Activated T-helper 2 cell treated with anti-CD3 and anti-CD28 coated beads, Interferon-gamma antibody, Interleukin-2, Interleukin-4, amounts not matched to agents 10 μg/mL and 5 μg/mL and 100 μg/mL, durations not matched to agents 14 hours and 24 hours and 36 hours (primary cell): ENCODE measurements at regions not wholly inside any gene's neighbourhood (a gene's known extent, or its start where the extent isn't known, plus 50 kb on each side); places are given as distances from the start of the nearest gene placed in this dataset.
"Not testable (repeated sequence)": the region's sequence is repeated elsewhere in the genome, so short reads cannot be mapped to it uniquely, and the experiment has no call there.

Experiments used
- DNase-seq: peaks from one replicate; pipeline ENCODE4 v3.0.0; 2021; ENCODE audit warnings: low spot score
- H3K27ac Mint-ChIP-seq: one replicate; pipeline ENCODE4 v1.8.0; 2021; ENCODE audit warnings: mixed read lengths
- H3K27me3 Mint-ChIP-seq: one replicate; pipeline ENCODE4 v1.8.0; 2021; ENCODE audit warnings: low read depth, mixed read lengths
- H3K36me3 Mint-ChIP-seq: one replicate; pipeline ENCODE4 v1.8.0; 2021; ENCODE audit warnings: low read depth, mixed read lengths
- H3K4me1 Mint-ChIP-seq: one replicate; pipeline ENCODE4 v1.8.0; 2021; ENCODE audit warnings: low read depth, mixed read lengths
- H3K4me3 Mint-ChIP-seq: one replicate; pipeline ENCODE4 v1.8.0; 2021; ENCODE audit warnings: low read depth, mild to moderate bottlenecking, moderate library complexity, mixed read lengths
- H3K9me3 Mint-ChIP-seq: one replicate; pipeline ENCODE4 v1.8.0; 2021; ENCODE audit warnings: mixed read lengths
- intact Hi-C: fragments of 100-400 bp; cut with micrococcal nuclease; formaldehyde crosslinking; loops from one replicate; pipeline ENCODE4 v1.15.1; 2023

DNA sequence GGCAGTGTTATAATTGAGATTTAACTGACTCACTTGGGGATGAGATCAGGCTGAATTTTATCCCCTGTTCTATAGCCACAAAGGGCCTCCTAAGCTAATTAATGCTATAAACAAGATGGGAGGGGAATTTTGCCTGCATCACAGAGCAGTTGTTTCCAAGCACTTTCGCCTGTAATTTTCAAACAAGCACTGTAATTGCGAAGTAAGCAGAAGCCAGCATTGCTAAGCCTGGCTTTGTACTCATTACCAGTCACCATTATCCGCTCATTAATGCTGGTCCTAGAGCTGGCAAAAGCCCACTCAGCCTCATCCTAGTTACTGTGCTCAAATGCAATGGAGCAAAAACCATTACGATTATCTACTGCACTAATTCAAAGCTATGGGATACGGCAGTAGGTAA lies 356.6 kb upstream of the UBE2E2 start:
- intact Hi-C loops, result no loop called here
- no peaks in the 10 kb centered on the region for H3K4me1 Mint-ChIP-seq
- H3K36me3 Mint-ChIP-seq, result no peaks in the 10 kb centered on the region
- peaks cover 5% of the 10 kb centered on the region for H3K9me3 Mint-ChIP-seq
- no peaks in the 10 kb centered on the region for H3K27me3 Mint-ChIP-seq
- no peak overlapping the region for H3K4me3 Mint-ChIP-seq
- DNase-seq, result no peak
- H3K27ac Mint-ChIP-seq, result no peak overlapping the region

- H3K27ac Mint-ChIP-seq, DNase-seq, H3K27me3 Mint-ChIP-seq, H3K4me1 Mint-ChIP-seq, H3K4me3 Mint-ChIP-seq, H3K36me3 Mint-ChIP-seq, intact Hi-C loops, H3K9me3 Mint-ChIP-seq: not testable (repeated sequence)
These were observed 353.5 kb upstream of the UBE2E2 start for GRCh38 chr3:22849583-22849982.

GRCh38 chr3:22856811-22857210 lies 346.3 kb upstream of the UBE2E2 start:
- Mint-ChIP-seq H3K4me1 (no peaks in the 10 kb centered on the region), H3K4me3 (no peak overlapping the region), H3K9me3 (peaks cover 3% of the 10 kb centered on the region), H3K27ac (no peak overlapping the region), H3K27me3 (no peaks in the 10 kb centered on the region), H3K36me3 (no peaks in the 10 kb centered on the region)
- DNase-seq, result no peak
- intact Hi-C loops, result no loop called here

DNA sequence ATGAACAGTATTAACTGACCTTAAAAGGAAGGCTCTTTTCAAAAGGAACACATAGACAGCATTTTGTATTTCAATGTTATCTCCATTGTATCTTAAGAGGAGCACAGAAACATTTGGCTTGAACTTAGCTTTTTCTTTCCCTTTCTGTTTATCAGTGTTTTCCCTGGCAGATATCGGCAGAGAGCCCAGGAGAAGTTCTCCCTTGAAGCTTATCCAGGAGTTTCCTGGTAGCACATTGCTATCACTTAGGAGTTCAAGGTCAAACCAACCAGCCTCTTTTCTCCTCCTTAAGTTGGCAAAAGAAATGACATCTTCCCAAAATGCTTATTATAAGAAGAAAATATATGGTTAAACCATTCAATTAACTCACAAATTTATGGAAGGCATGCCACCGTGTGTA lies 344.6 kb upstream of the UBE2E2 start:
- no peak overlapping the region for H3K4me3 Mint-ChIP-seq
- peaks cover 3% of the 10 kb centered on the region for H3K9me3 Mint-ChIP-seq
- no peaks in the 10 kb centered on the region for H3K27me3 Mint-ChIP-seq
- DNase-seq, result no peak
- H3K27ac Mint-ChIP-seq, result no peak overlapping the region
- no peaks in the 10 kb centered on the region for H3K4me1 Mint-ChIP-seq
- intact Hi-C loops, result no loop called here
- H3K36me3 Mint-ChIP-seq, result no peaks in the 10 kb centered on the region

DNA sequence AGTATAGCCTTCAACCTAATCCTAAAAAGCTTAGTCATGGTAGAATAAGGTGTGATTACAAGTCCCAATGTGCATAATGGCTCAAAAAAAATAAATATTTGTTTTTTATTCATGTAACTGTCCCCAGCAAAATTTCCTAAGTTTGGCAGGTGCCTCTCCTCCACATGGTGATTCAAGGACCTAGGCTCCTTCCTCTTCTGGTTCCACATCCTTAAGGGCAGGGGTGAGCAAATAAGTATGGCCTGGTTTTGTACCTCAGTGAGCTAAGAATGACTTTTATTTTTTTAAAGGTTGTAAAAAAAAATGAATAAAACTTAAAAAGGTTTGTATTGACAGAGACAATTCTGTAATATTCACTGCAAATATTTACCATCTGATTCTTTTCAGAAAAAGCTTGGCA lies 343.5 kb upstream of the UBE2E2 start:
- Mint-ChIP-seq H3K4me1 (no peaks in the 10 kb centered on the region), H3K9me3 (peaks cover 3% of the 10 kb centered on the region), H3K36me3 (no peaks in the 10 kb centered on the region), H3K4me3 (no peak overlapping the region), H3K27me3 (no peaks in the 10 kb centered on the region), H3K27ac (no peak overlapping the region)
- no peak for DNase-seq
- intact Hi-C loops, result no loop called here

GRCh38 chr3:22861426-22861825 lies 341.7 kb upstream of the UBE2E2 start:
- no peak overlapping the region for H3K4me3 Mint-ChIP-seq
- H3K4me1 Mint-ChIP-seq, result no peaks in the 10 kb centered on the region
- H3K36me3 Mint-ChIP-seq, result no peaks in the 10 kb centered on the region
- intact Hi-C loops, result no loop called here
- no peak overlapping the region for H3K27ac Mint-ChIP-seq
- no peaks in the 10 kb centered on the region for H3K27me3 Mint-ChIP-seq
- H3K9me3 Mint-ChIP-seq, result peaks cover 3% of the 10 kb centered on the region
- DNase-seq, result no peak

DNA sequence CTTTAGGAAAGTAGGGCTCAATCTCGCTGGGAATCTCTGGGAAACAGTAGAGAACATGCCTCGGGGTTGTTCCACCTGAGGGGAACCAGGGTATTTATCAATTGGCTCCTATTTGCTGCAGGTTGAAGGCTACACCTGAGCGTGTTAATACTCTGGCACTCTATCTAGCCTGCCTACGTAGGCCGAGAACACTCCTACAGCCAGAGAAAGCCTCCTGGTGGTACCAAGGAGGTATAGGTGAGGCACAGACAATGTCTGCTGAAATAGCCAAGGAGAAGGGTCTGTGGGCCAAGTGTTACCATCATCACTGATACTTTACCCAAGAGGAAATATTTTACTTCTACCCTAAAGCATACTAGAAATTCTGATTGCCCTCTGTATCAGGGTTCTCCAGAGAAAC lies 341.0 kb upstream of the UBE2E2 start:
- intact Hi-C loops, result no loop called here
- Mint-ChIP-seq H3K36me3 (no peaks in the 10 kb centered on the region), H3K27ac (no peak overlapping the region), H3K27me3 (no peaks in the 10 kb centered on the region), H3K9me3 (no peaks in the 10 kb centered on the region), H3K4me1 (no peaks in the 10 kb centered on the region), H3K4me3 (no peak overlapping the region)
- no peak for DNase-seq

DNA sequence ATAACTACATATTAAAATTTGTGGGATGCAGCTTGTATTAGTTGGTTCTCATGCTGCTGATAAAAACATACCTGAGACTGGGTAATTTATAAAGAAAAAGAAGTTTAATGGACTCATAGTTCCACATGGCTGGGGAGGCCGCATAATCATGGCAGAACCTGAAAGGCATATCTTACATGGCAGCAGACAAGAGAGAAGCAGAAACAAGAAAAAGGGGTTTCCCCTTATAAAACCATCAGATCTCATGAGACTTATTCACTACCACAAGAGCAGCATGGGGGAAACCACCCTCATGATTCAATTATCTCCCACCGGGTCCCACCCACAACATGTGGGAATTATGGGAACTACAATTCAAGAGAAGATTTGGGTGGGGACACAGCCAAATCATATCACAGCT lies 320.3 kb upstream of the UBE2E2 start:
- DNase-seq, intact Hi-C loops, H3K27ac Mint-ChIP-seq, H3K9me3 Mint-ChIP-seq, H3K4me1 Mint-ChIP-seq, H3K27me3 Mint-ChIP-seq, H3K36me3 Mint-ChIP-seq, H3K4me3 Mint-ChIP-seq: not testable (repeated sequence)

DNA sequence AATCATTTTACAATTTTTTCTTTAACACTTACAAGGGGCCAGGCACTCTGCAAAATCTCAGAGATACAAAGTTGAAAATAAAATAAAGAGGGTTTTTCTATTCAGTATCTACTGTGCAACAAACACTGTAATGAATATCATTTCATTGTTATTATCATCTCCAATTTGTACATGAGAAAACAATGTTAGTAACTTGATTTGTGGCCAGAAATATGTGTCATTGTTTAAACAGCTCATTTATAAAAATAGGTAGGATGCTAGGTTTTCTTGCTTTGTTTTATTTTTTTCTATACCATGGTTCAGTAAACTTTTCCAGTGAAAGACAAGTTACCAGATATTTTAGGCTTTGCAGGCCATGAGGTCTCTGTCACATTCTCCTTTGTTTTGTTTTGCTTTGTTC lies 318.1 kb upstream of the UBE2E2 start:
- Mint-ChIP-seq H3K4me1 (no peaks in the 10 kb centered on the region), H3K27me3 (no peaks in the 10 kb centered on the region), H3K4me3 (no peak overlapping the region), H3K36me3 (no peaks in the 10 kb centered on the region), H3K27ac (no peak overlapping the region), H3K9me3 (no peaks in the 10 kb centered on the region)
- intact Hi-C loops, result no loop called here
- DNase-seq, result no peak

- H3K4me3 Mint-ChIP-seq, result no peak overlapping the region
- H3K27me3 Mint-ChIP-seq, result no peaks in the 10 kb centered on the region
These were observed 317.4 kb upstream of the UBE2E2 start for GRCh38 chr3:22885574-22886341.

GRCh38 chr3:22886439-22887068 lies 316.6 kb upstream of the UBE2E2 start:
- Mint-ChIP-seq H3K27ac (no peak overlapping the region), H3K4me3 (no peak overlapping the region), H3K4me1 (no peaks in the 10 kb centered on the region), H3K27me3 (no peaks in the 10 kb centered on the region), H3K36me3 (no peaks in the 10 kb centered on the region), H3K9me3 (no peaks in the 10 kb centered on the region)
- intact Hi-C loops, result no loop called here
- no peak for DNase-seq

More at GRCh38 chr3:22885574-22886341, 317.4 kb upstream of the UBE2E2 start:
- Mint-ChIP-seq H3K9me3 (no peaks in the 10 kb centered on the region), H3K4me1 (no peaks in the 10 kb centered on the region), H3K27ac (no peak overlapping the region), H3K36me3 (no peaks in the 10 kb centered on the region)
- intact Hi-C loops, result no loop called here
- no peak for DNase-seq

DNA sequence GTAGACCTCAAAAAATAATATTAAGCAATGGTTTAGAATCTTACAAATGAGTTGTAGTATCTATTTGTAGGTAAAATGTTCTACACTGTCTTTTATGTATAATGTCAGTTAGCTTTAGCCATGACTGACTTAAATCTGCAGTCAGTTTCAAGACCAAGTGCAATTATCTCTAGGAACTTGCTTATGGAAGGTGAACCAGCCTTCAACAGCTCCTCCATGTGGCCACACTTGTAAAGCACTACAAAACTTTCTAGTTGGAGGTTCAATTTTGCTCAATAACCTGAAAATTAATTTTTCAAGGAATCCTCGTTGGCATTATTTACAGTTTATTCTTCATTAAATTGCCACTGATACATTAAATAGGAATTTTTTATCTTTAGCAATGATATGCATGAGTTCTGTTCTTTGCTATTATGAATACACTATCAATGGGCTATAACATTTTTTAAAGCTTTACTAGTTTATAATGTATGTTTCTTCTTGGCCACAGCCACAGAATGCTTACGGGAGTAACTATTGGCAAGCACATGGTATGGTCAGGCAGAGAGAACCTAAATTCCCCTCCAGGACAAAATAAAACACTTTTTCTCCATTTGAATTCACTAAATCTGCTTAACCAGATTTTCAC lies 315.3 kb upstream of the UBE2E2 start:
- intact Hi-C loops, result no loop called here
- H3K9me3 Mint-ChIP-seq, result no peaks in the 10 kb centered on the region
- H3K27me3 Mint-ChIP-seq, result no peaks in the 10 kb centered on the region
- no peaks in the 10 kb centered on the region for H3K4me1 Mint-ChIP-seq
- no peaks in the 10 kb centered on the region for H3K36me3 Mint-ChIP-seq
- no peak overlapping the region for H3K4me3 Mint-ChIP-seq
- H3K27ac Mint-ChIP-seq, result no peak overlapping the region
- DNase-seq, result no peak

- Mint-ChIP-seq H3K27me3 (no peaks in the 10 kb centered on the region), H3K27ac (no peak overlapping the region), H3K36me3 (no peaks in the 10 kb centered on the region), H3K4me1 (no peaks in the 10 kb centered on the region), H3K9me3 (no peaks in the 10 kb centered on the region), H3K4me3 (no peak overlapping the region)
- DNase-seq, result no peak
- intact Hi-C loops, result no loop called here
These were observed 310.0 kb upstream of the UBE2E2 start for GRCh38 chr3:22893101-22893500.
